GM12878 (cell line): ENCODE measurements at regions not wholly inside any gene's neighbourhood (a gene's known extent, or its start where the extent isn't known, plus 50 kb on each side); places are given as distances from the start of the nearest gene placed in this dataset.

Experiments
- ATAC-seq: fragments of 200-7000 bp; cut with Tn5 transposase; 3 replicates; pipeline ENCODE4 v1.9.1; 2020; ENCODE audit warnings: mild to moderate bottlenecking, moderate library complexity
- BruUV-seq: library from RNA; stranded (reverse); fragments of 400-500 nt; replicated peaks from 2 replicates; lab custom pipeline; 2021; lab: Mats Ljungman, UMichigan
- CTCF ChIA-PET: fragments of 300-600 bp; sonication (Branson Sonifier 250); formaldehyde crosslinking; extraction: SDS; loops from one replicate; lab custom pipeline; 2021; ENCODE audit warnings: inconsistent platforms; lab: Yijun Ruan, JAX
- POLR2A ChIA-PET: fragments of 350-600 bp; formaldehyde crosslinking; extraction: SDS; loops from one replicate; lab custom pipeline; 2021; ENCODE audit warnings: inconsistent platforms; lab: Charles Lee
- RAD21 ChIA-PET: fragments of 300-600 bp; sonication (Branson Sonifier 250); formaldehyde crosslinking; loops from one replicate; lab custom pipeline; 2023; ENCODE audit warnings: antibody characterized with exemption; ENCODE audit not compliant: unreplicated experiment; lab: Charles Lee
- SMC1A ChIA-PET: fragments of 300-600 bp; sonication (Branson Sonifier 250); formaldehyde crosslinking; loops from one replicate; lab custom pipeline; 2023; ENCODE audit not compliant: unreplicated experiment, uncharacterized antibody; lab: Charles Lee
- DNase-seq: peaks from one replicate; pipeline ENCODE4 v3.0.0-alpha.2; 2011; ENCODE audit warnings: low read depth, low spot score
- FAIRE-seq: peaks from 3 replicates; lab custom pipeline; 2011; peaks lifted over from hg19 to GRCh38; lab: Jason Lieb, UNC
- H2AFZ ChIP-seq: 2 replicates; pipeline ENCODE4 v1.6.0; 2011; ENCODE audit warnings: low read depth, low read length, control low read depth; ENCODE audit not compliant: control insufficient read depth
- H3K27ac ChIP-seq: 2 replicates; pipeline ENCODE4 v1.5.1; 2011; ENCODE audit warnings: control low read depth; ENCODE audit not compliant: control insufficient read depth, insufficient read depth
- H3K27me3 ChIP-seq, 2 experiments: replicated peaks in 1 of 2; 2 replicates each; pipeline versions ENCODE4 v1.6.0 to v1.6.1; 2011; ENCODE audit warnings: low read length in 1 of 2; ENCODE audit not compliant: control insufficient read depth in 2 of 2, insufficient read depth in 2 of 2
- H3K36me3 ChIP-seq, 2 experiments: 2 replicates each; pipeline ENCODE4 v1.5.1; 2011; ENCODE audit warnings: low read length in 1 of 2; ENCODE audit not compliant: control insufficient read depth in 2 of 2, insufficient read depth in 2 of 2
- H3K4me1 ChIP-seq: 2 replicates; pipeline ENCODE4 v1.6.1; 2011; ENCODE audit warnings: mild to moderate bottlenecking, low read length, moderate library complexity, mixed read lengths; ENCODE audit not compliant: control insufficient read depth, insufficient read depth
- H3K4me2 ChIP-seq: 2 replicates; pipeline ENCODE4 v1.6.0; 2011; ENCODE audit warnings: control low read depth; ENCODE audit not compliant: control insufficient read depth, insufficient read depth
- H3K4me3 ChIP-seq: fragments of 200-600 bp; sonication (generic); 2 replicates; pipeline ENCODE4 v1.5.1; 2016
- H3K79me2 ChIP-seq: 2 replicates; pipeline ENCODE4 v1.6.0; 2011; ENCODE audit warnings: low read length; ENCODE audit not compliant: control insufficient read depth, insufficient read depth
- H3K9ac ChIP-seq: 2 replicates; pipeline ENCODE4 v1.8.0; 2011; ENCODE audit warnings: low read length, control low read depth, mixed read lengths; ENCODE audit not compliant: control insufficient read depth, insufficient read depth
- H3K9me3 ChIP-seq: replicated peaks from 3 replicates; pipeline ENCODE4 v1.5.1; 2011; ENCODE audit warnings: mild to moderate bottlenecking, low read length; ENCODE audit not compliant: control insufficient read depth, insufficient read depth
- H4K20me1 ChIP-seq: 2 replicates; pipeline ENCODE4 v1.6.0; 2011; ENCODE audit not compliant: control insufficient read depth, insufficient read depth
- ATF7 ChIP-seq: fragments of 450-650 bp; IDR thresholded peaks from 2 replicates; pipeline ENCODE4 v1.6.1; 2016; ENCODE audit warnings: low read depth, mild to moderate bottlenecking
- CBX3 ChIP-seq: fragments of 200-600 bp; sonication (generic); IDR thresholded peaks from 2 replicates; pipeline ENCODE4 v1.6.1; 2016; ENCODE audit warnings: low read depth, borderline replicate concordance
- CTCF ChIP-seq, 3 experiments: IDR thresholded peaks in 2 of 3; conservative IDR thresholded peaks in 1 of 3; 2 replicates each; pipeline ENCODE4 v1.5.1; 2011; ENCODE audit warnings: low read depth in 3 of 3, low read length in 3 of 3, mild to moderate bottlenecking in 3 of 3, control low read depth in 2 of 3, moderate library complexity in 2 of 3, inconsistent platforms in 1 of 3, mixed read lengths in 1 of 3; ENCODE audit not compliant: control insufficient read depth in 2 of 3, insufficient read depth in 1 of 3; ENCODE audit errors: extremely low read depth in 1 of 3
- EED ChIP-seq: sonication (generic); IDR thresholded peaks from 2 replicates; pipeline ENCODE4 v1.6.1; 2016; ENCODE audit warnings: antibody characterized with exemption, low read depth
- GATAD2B ChIP-seq: fragments of 450-650 bp; conservative IDR thresholded peaks from 2 replicates; pipeline ENCODE4 v1.6.1; 2017; ENCODE audit warnings: low read depth, mild to moderate bottlenecking, moderate library complexity
- IKZF2 ChIP-seq, 2 experiments: fragments of 450-650 bp; IDR thresholded peaks; 2 replicates each; pipeline ENCODE4 v1.6.1; 2017; ENCODE audit warnings: mild to moderate bottlenecking in 2 of 2, moderate library complexity in 2 of 2
- MTA3 ChIP-seq: IDR thresholded peaks from 2 replicates; pipeline ENCODE4 v1.6.1; 2012; ENCODE audit warnings: low read length, inconsistent platforms, borderline replicate concordance
- PBX3 ChIP-seq: IDR thresholded peaks from 2 replicates; pipeline ENCODE4 v1.6.1; 2011; ENCODE audit warnings: mild to moderate bottlenecking, low read depth, low read length, moderate library complexity; ENCODE audit not compliant: insufficient replicate concordance
- PRDM15 ChIP-seq: fragments of 450-650 bp; formaldehyde crosslinking; IDR thresholded peaks from 2 replicates; pipeline ENCODE4 v1.4.0; 2020; ENCODE audit warnings: mild to moderate bottlenecking, moderate library complexity
- RB1 ChIP-seq: fragments of 450-650 bp; formaldehyde crosslinking; IDR thresholded peaks from 2 replicates; pipeline ENCODE4 v1.6.1; 2017; ENCODE audit warnings: mild to moderate bottlenecking, borderline replicate concordance
- RFX5 ChIP-seq: IDR thresholded peaks from 2 replicates; pipeline ENCODE4 v1.6.1; 2011; ENCODE audit warnings: low read depth, low read length, improper control_type of control experiment
- SREBF2 ChIP-seq: IDR thresholded peaks from 2 replicates; pipeline ENCODE4 v1.6.1; 2012; ENCODE audit warnings: mild to moderate bottlenecking, low read length
- STAT3 ChIP-seq: IDR thresholded peaks from 2 replicates; pipeline ENCODE4 v1.6.1; 2011; ENCODE audit warnings: low read depth, low read length, improper control_type of control experiment
- SUPT20H ChIP-seq: IDR thresholded peaks from 2 replicates; pipeline ENCODE4 v1.6.1; 2011; ENCODE audit warnings: low read depth, mild to moderate bottlenecking, low read length, moderate library complexity, borderline replicate concordance; ENCODE audit not compliant: control insufficient read depth
- SUZ12 ChIP-seq: fragments of 200-600 bp; sonication (generic); IDR thresholded peaks from one replicate; pipeline ENCODE4 v1.6.1; 2018; ENCODE audit warnings: antibody characterized with exemption, mild to moderate bottlenecking; ENCODE audit not compliant: unreplicated experiment
- TAF1 ChIP-seq: IDR thresholded peaks from 2 replicates; pipeline ENCODE4 v1.6.1; 2011; ENCODE audit warnings: mild to moderate bottlenecking, low read depth, low read length, borderline replicate concordance
- ZNF274 ChIP-seq: IDR thresholded peaks from one replicate; pipeline ENCODE4 v1.8.0; 2011; ENCODE audit not compliant: insufficient read length, insufficient read depth
- WGBS: methylation state at CpG from one replicate; pipeline ENCODE4 v1.1.6; 2016; ENCODE audit warnings: low lambda C conversion rate; ENCODE audit not compliant: insufficient replicate concordance, insufficient coverage; ENCODE audit errors: missing lambda C conversion rate; 5-methylcytosine and 5-hydroxymethylcytosine counted together
- in situ Hi-C: fragments of 300-500 bp; cut with MboI; formaldehyde crosslinking; loops from 9 replicates; pipeline ENCODE4 v1.14.3; 2018; ENCODE audit warnings: mixed read lengths
- intact Hi-C: fragments of 100-400 bp; cut with micrococcal nuclease; formaldehyde crosslinking; loops from one replicate; pipeline ENCODE4 v1.14.2; 2022; ENCODE audit not compliant: unreplicated experiment

- TF ChIP-seq PRDM15 (CRISPR knock-in tag) = no peak
Observed at GRCh38 chr18:1304392-1304992, 399.8 kb downstream of the ADCYAP1 start (continued).

GRCh38 chr18:1306641-1307040 is 402.0 kb downstream of the ADCYAP1 start:
- Histone ChIP-seq H3K79me2 (no peaks in the 10 kb centered on the region), H3K27me3 (no peaks in the 10 kb centered on the region), H3K36me3 (no peaks in the 10 kb centered on the region), H3K4me2 (no peak overlapping the region), H3K9ac (no peak overlapping the region), H2AFZ (no peak overlapping the region), H4K20me1 (no peaks in the 10 kb centered on the region), H3K27ac (no peak overlapping the region), H3K9me3 (no peaks in the 10 kb centered on the region), H3K4me1 (no peaks in the 10 kb centered on the region), H3K4me3 (no peak overlapping the region)
- RAD21 ChIA-PET = no interaction called here
- BruUV-seq = no TSS peak
- no peak for DNase-seq
- intact Hi-C loops (no loop called here), in situ Hi-C loops (no loop called here)
- no peak for TF ChIP-seq SUZ12
- no peak for TF ChIP-seq STAT3
- TF ChIP-seq CTCF (IDR thresholded peaks at IDR 0.05 in 2 of 3, conservative IDR thresholded peaks at IDR 0.05 in 1 of 3; ENCODE audit: control insufficient read depth in 2 of 3, extremely low read depth in 1 of 3, insufficient read depth in 1 of 3, low read depth in 3 of 3, low read length in 3 of 3) = no peak
- no peak for TF ChIP-seq RB1
- TF ChIP-seq GATAD2B = no peak
- TF ChIP-seq MTA3 = no peak
- no peak for TF ChIP-seq SUPT20H
- no peak for TF ChIP-seq ATF7
- no peak for TF ChIP-seq SREBF2
- no peak for TF ChIP-seq PBX3
- TF ChIP-seq CBX3 = no peak
- TF ChIP-seq ZNF274 = no peak
- no peak for TF ChIP-seq TAF1
- TF ChIP-seq EED = no peak
- no peak for TF ChIP-seq IKZF2 (IDR thresholded peaks at IDR 0.05)
- no peak for TF ChIP-seq RFX5
- no peak for ATAC-seq
- no peak for FAIRE-seq
- SMC1A ChIA-PET = no interaction called here
- 13% methylated on average over 2 of the region's 2 CpGs for WGBS
- CTCF ChIA-PET = no interaction called here
- POLR2A ChIA-PET = no interaction called here
